ENCODE measurements at regions not wholly inside any gene's neighbourhood (a gene's known extent, or its start where the extent isn't known, plus 50 kb on each side); places are given as distances from the start of the nearest gene placed in this dataset.

DNA sequence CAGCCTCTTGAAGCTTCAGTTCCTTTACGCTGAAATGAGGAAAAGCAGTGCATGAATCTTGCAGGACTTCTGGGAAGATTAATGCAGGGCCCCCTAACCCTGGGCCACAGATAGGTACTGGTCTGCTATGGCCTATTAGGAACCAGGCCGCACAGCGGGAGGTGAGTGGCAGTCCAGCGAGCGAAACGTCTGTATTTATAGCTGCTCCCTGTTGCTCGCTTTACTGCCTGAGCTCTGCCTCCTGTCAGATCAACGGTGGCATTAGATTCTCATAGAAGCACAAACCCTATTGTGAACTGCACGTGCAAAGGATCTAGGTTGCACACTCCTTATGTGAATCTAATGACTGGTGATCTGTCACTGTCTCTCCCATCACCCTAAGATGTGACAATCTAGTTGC lies 130.2 kb downstream of the CHRM3 start:
- intact Hi-C loops (cut with DNase I, micrococcal nuclease), result no loop called here
- no peak for DNase-seq
- Histone ChIP-seq H3K4me3 (no peak overlapping the region), H3K9me3 (no peaks in the 10 kb centered on the region), H3K4me1 (ENCODE audit: low read depth) (no peaks in the 10 kb centered on the region), H3K36me3 (ENCODE audit: low read depth) (no peaks in the 10 kb centered on the region)
- ATAC-seq, result no peak
- TF ChIP-seq, protein P1, sequence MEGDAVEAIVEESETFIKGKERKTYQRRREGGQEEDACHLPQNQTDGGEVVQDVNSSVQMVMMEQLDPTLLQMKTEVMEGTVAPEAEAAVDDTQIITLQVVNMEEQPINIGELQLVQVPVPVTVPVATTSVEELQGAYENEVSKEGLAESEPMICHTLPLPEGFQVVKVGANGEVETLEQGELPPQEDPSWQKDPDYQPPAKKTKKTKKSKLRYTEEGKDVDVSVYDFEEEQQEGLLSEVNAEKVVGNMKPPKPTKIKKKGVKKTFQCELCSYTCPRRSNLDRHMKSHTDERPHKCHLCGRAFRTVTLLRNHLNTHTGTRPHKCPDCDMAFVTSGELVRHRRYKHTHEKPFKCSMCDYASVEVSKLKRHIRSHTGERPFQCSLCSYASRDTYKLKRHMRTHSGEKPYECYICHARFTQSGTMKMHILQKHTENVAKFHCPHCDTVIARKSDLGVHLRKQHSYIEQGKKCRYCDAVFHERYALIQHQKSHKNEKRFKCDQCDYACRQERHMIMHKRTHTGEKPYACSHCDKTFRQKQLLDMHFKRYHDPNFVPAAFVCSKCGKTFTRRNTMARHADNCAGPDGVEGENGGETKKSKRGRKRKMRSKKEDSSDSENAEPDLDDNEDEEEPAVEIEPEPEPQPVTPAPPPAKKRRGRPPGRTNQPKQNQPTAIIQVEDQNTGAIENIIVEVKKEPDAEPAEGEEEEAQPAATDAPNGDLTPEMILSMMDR (IDR thresholded peaks at IDR 0.05), result no peak

DNA sequence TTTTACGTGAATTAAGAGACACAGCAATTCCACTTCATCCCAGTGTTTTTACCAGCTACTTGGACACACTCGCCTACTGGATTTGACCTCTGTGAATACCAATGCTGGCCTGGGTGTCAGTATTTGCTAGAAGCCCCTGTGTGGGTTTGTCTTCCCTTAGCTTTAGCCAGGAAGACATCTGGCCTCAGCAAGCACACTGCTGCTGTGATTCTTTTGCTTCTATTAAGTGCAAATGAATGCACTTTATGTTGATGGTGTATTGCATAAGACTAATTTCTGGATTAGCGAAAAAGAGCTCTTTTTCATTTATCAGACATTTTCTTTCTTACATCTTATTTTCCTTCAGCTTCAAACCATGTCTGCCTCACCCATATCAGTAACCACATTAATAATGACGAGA lies 140.0 kb downstream of the CHRM3 start:
- TF ChIP-seq, protein P1 (IDR thresholded peaks at IDR 0.05), result no peak
- Histone ChIP-seq H3K4me1 (ENCODE audit: low read depth) (no peaks in the 10 kb centered on the region), H3K4me3 (no peak overlapping the region), H3K9me3 (no peaks in the 10 kb centered on the region), H3K36me3 (ENCODE audit: low read depth) (no peaks in the 10 kb centered on the region)
- ATAC-seq (no peak), DNase-seq (no peak)
- intact Hi-C loops (cut with DNase I, micrococcal nuclease), result no loop called here

DNA sequence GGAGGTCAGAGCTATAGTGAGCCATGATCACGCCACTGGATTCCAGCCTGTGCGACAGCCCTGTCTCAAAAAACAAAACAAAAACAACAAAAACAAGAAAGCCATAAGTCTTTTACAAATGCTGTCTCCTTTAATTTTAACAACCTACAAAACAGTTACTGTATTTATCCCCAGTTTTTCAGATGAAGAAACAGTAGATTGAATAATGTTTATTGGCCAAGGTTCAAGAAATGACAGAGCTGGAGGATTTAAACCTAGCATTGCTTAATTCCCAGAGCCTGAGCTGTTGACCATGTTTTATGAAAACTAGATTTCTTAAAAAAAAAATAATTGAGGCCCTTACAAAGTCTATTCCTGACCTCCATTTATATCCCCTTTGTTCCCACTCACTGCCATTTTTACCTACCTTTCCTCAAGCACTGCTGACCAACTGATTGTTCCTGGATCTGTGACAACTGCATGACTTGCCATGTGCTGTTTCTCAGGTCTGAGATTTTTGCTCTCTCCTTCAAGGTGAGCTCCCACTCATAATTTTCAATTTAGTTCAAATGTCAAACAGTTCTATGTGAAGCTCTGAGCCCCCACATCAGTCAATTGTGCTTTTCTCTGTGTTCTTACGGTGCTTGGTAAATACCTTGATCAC lies 140.8 kb downstream of the CHRM3 start:
- intact Hi-C loops (cut with DNase I, micrococcal nuclease), result no loop called here
- no peak for DNase-seq

DNA sequence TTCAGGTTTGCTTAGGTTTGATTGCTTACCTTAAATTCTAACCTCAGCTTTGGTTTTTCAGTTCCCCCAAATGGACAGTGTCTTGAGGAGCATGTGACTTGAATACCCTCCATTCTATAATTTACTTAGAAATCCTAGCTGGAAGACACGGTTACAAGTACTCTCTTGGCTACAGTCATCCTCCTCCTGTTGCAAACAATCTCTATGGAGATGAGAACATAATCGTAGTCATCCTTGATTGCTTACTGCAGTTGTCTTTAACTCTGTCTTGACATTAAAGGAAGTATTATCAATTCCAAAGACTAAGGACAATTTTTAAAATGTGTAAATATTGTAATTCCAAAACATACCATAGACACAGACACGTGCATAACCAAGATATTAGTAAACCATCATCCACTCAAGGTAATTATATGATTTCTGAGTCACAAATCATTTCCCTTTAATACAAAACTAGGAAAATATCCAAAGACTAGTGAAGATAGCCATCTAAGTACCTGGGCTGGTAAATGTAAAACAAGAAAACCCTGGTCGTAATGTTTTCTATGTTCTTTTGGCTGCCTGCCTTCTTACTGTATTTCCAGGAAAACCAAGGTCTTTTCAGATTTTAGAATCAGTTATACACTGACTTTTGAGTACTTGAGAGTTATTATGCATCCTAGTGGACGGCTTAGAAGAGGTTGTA lies 149.9 kb downstream of the CHRM3 start:
- DNase-seq (no peak), ATAC-seq (no peak)

More for the DNA sequence above, 140.8 kb downstream of the CHRM3 start:
- Histone ChIP-seq H3K4me3 (no peak overlapping the region), H3K36me3 (ENCODE audit: low read depth) (no peaks in the 10 kb centered on the region), H3K9me3 (no peaks in the 10 kb centered on the region), H3K4me1 (ENCODE audit: low read depth) (no peaks in the 10 kb centered on the region)
- no peak for ATAC-seq
- TF ChIP-seq, protein P1 (IDR thresholded peaks at IDR 0.05), result no peak

DNA sequence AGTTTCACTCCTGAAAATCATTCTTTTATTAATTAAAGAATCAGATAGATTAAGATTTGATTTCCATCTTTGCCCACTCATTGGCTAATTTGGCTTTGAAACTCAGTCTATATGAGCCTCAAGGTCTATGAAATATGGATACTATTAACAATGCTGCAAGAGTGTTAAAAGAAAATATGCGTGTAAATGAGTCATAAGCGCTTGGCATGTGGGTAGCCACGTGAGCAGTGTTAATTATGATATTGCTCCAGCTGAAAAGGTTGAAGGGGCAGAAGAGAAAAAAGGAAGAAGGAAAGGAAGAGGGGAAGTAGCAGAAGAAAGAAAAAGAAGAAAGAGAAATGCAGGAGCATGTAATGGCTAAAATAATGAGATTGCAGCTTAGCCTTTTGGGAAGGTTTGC lies 151.4 kb downstream of the CHRM3 start:
- H3K4me3 ChIP-seq, result no peak overlapping the region
- intact Hi-C loops (cut with DNase I, micrococcal nuclease), result no loop called here
- DNase-seq (no peak), ATAC-seq (peak; percentile 28)
- TF ChIP-seq, protein P1 (IDR thresholded peaks at IDR 0.05), result no peak
- no peaks in the 10 kb centered on the region for H3K36me3 ChIP-seq (ENCODE audit: low read depth)
- no peaks in the 10 kb centered on the region for H3K4me1 ChIP-seq (ENCODE audit: low read depth)
- H3K9me3 ChIP-seq, result no peaks in the 10 kb centered on the region

More for the DNA sequence above, 149.9 kb downstream of the CHRM3 start:
- H3K4me3 ChIP-seq, result no peak overlapping the region
- H3K36me3 ChIP-seq (ENCODE audit: low read depth), result no peaks in the 10 kb centered on the region
- TF ChIP-seq, protein P1 (IDR thresholded peaks at IDR 0.05), result no peak
- H3K9me3 ChIP-seq, result no peaks in the 10 kb centered on the region
- intact Hi-C loops (cut with DNase I, micrococcal nuclease), result no loop called here
- H3K4me1 ChIP-seq (ENCODE audit: low read depth), result no peaks in the 10 kb centered on the region
